SK-N-SH treated with all-trans-retinoic acid at 6 μM for 48 hours (cell line): ENCODE measurements at regions not wholly inside any gene's neighbourhood (a gene's known extent, or its start where the extent isn't known, plus 50 kb on each side); places are given as distances from the start of the nearest gene placed in this dataset.

Experiments used
- ARNTL ChIP-seq: fragments of 450-650 bp; formaldehyde crosslinking; IDR thresholded peaks from 2 replicates; pipeline ENCODE4 v1.5.0; 2020; ENCODE audit warnings: low read depth, mild to moderate bottlenecking, moderate library complexity, borderline replicate concordance
- GLIS3 ChIP-seq: fragments of 250-450 bp; sonication (Bioruptor Pico); IDR thresholded peaks from 2 replicates; pipeline ENCODE4 v1.5.0; 2020; ENCODE audit warnings: mild to moderate bottlenecking, moderate library complexity
- ZFP3 ChIP-seq: fragments of 250-450 bp; sonication (Bioruptor Pico); IDR thresholded peaks from 2 replicates; pipeline ENCODE4 v1.5.0; 2020; ENCODE audit warnings: mild to moderate bottlenecking, moderate library complexity
- ZNF565 ChIP-seq: fragments of 450-650 bp; formaldehyde crosslinking; conservative IDR thresholded peaks from 2 replicates; pipeline ENCODE4 v1.5.0; 2020; ENCODE audit warnings: low read depth, mild to moderate bottlenecking, moderate library complexity

DNA sequence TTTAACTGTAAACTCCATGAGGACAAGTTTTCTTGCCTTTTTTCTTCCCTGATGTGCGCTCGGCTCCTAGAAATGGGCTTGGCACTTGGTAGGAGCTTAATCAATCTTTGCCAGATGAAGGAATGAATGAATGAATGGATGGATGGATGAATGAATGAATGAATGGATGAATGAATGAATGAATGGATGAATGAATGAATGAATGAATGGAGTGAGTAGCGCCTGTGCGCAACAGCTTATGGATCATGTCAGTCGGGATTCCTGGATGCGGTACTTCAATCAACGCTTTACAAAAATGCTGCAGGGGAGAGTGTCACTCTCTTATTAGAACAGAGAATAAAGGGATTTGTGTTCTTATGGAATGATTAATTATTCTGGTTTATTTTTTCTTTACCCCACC, 267.3 kb downstream of the TFAP2C start:
- TF ChIP-seq ZNF565 (CRISPR knock-in tag) (no peak), ARNTL (no peak), GLIS3 (CRISPR knock-in tag) (no peak), ZFP3 (CRISPR knock-in tag) (no peak)
